ENCODE measurements at regions not wholly inside any gene's neighbourhood (a gene's known extent, or its start where the extent isn't known, plus 50 kb on each side); places are given as distances from the start of the nearest gene placed in this dataset.
"Not testable (repeated sequence)": the region's sequence is repeated elsewhere in the genome, so short reads cannot be mapped to it uniquely, and the experiment has no call there.

DNA sequence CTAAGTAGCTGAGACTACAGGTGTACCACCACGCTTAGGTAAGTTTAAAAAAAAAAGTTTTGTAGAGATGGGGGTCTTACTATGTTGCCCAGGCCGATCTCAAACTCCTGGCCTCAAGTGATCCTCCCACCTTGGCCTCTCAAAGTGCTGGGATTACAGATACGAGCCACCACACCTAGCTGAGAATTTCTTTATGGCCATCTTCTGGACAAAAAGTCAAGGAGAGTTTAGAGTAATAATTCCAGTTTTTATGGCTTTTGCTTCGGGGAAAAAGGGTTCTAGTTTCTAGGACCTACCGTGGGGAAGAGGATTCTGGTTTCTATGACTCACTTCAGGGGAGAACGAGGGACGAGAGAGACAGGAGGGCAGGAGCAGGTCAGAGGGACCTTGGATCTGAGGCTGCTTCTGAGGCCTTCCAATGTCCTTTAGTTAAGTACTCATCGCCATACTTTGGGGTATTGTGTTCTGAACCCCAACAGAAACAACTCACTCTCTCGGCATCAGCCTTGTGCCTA lies 69.3 kb upstream of the IER3 start:
- DNase-seq (ENCODE audit: low read depth): no peak
- Histone ChIP-seq H3K4me3 (ENCODE audit: low read depth, low read length) (no peak overlapping the region), H3K27me3 (ENCODE audit: control insufficient read depth, insufficient read depth, low read length) (no peaks in the 10 kb centered on the region), H3K36me3 (ENCODE audit: control insufficient read depth, insufficient read depth, low read length) (no peaks in the 10 kb centered on the region)
- TF ChIP-seq, protein P1, sequence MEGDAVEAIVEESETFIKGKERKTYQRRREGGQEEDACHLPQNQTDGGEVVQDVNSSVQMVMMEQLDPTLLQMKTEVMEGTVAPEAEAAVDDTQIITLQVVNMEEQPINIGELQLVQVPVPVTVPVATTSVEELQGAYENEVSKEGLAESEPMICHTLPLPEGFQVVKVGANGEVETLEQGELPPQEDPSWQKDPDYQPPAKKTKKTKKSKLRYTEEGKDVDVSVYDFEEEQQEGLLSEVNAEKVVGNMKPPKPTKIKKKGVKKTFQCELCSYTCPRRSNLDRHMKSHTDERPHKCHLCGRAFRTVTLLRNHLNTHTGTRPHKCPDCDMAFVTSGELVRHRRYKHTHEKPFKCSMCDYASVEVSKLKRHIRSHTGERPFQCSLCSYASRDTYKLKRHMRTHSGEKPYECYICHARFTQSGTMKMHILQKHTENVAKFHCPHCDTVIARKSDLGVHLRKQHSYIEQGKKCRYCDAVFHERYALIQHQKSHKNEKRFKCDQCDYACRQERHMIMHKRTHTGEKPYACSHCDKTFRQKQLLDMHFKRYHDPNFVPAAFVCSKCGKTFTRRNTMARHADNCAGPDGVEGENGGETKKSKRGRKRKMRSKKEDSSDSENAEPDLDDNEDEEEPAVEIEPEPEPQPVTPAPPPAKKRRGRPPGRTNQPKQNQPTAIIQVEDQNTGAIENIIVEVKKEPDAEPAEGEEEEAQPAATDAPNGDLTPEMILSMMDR (IDR thresholded peaks at IDR 0.05; ENCODE audit: insufficient read depth, low read length, poor library complexity, severe bottlenecking): no peak

DNA sequence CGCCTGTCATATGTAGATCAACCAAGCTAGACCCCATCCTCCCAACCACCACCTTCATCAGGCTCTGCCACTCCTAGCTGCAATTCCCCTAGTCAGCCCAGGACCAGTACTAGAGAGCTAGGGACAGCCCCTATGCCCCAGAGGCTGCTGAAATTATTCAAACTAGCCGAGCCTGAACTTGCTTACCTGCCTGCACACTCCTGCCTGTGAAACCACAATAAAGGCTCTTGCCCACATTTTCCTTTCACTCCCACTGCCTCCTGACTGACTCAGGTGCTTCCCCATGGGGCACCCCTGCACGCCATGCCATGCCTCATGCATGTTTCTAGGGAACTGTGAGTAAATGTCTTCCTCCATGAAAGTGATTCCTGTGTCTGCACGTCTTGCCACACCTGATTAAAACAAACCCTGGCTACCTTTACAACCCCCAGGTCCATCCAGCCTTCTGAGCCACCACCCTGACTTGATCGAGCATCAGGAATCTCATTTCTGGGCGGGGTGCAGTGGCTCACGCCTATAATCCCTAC lies 66.5 kb upstream of the IER3 start:
- DNase-seq (ENCODE audit: low read depth): no peak
- no peaks in the 10 kb centered on the region for H3K36me3 ChIP-seq (ENCODE audit: control insufficient read depth, insufficient read depth, low read length)
- no peaks in the 10 kb centered on the region for H3K27me3 ChIP-seq (ENCODE audit: control insufficient read depth, insufficient read depth, low read length)
- TF ChIP-seq, protein P1 (IDR thresholded peaks at IDR 0.05; ENCODE audit: insufficient read depth, low read length, poor library complexity, severe bottlenecking): no peak
- H3K4me3 ChIP-seq (ENCODE audit: low read depth, low read length): no peak overlapping the region

DNA sequence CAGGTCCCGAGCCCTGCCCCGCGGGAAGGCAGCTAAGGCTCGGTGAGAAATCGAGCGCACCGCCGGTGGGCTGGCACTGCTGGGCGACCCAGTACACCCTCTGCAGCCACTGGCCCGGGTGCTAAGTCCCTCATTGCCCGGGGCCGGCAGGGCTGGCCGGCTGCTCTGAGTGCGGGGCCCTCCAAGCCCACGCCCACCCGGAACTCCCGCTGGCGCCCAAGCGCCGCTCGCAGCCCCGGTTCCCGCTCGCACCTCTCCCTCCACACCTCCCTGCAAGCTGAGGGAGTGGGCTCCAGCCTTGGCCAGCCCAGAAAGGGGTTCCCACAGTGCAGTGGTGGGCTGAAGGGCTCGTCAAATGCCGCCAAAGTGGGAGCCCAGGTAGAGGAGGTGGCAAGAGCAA lies 63.2 kb upstream of the IER3 start:
- DNase-seq (ENCODE audit: low read depth); H3K27me3 ChIP-seq (ENCODE audit: control insufficient read depth, insufficient read depth, low read length); H3K4me3 ChIP-seq (ENCODE audit: low read depth, low read length); H3K36me3 ChIP-seq (ENCODE audit: control insufficient read depth, insufficient read depth, low read length): not testable (repeated sequence)

DNA sequence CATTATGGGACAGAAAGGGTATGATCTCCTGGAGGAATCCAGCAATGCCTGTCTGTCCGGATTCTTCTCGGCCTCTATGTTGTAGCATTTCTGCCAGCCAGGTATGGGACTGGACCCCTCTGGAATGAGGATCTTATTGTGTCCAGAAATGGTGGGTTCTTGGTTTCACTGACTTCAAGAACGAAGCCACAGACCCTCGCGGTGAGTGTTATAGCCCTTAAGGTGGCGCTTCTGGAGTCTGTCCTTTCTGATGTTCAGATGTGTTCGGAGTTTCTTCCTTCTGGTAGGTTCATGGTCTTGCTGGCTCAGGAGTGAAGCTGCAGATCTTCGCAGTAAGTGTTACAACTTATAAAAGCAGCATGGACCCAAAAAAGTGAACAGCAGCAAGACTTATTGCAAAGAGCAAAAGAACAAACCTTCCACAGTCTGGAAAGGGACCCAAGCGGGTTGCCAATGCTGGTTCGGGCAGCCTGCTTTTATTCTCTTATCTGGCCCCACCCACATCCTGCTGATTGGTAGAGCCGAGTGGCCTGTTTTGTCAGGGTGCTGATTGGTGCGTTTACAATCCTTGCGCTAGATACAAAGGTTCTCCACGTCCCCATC lies 62.3 kb upstream of the IER3 start:
- DNase-seq (ENCODE audit: low read depth): no peak
- H3K36me3 ChIP-seq (ENCODE audit: control insufficient read depth, insufficient read depth, low read length): no peaks in the 10 kb centered on the region
- TF ChIP-seq, protein P1 (IDR thresholded peaks at IDR 0.05; ENCODE audit: insufficient read depth, low read length, poor library complexity, severe bottlenecking): no peak
- no peak overlapping the region for H3K4me3 ChIP-seq (ENCODE audit: low read depth, low read length)
- H3K27me3 ChIP-seq (ENCODE audit: control insufficient read depth, insufficient read depth, low read length): no peaks in the 10 kb centered on the region

DNA sequence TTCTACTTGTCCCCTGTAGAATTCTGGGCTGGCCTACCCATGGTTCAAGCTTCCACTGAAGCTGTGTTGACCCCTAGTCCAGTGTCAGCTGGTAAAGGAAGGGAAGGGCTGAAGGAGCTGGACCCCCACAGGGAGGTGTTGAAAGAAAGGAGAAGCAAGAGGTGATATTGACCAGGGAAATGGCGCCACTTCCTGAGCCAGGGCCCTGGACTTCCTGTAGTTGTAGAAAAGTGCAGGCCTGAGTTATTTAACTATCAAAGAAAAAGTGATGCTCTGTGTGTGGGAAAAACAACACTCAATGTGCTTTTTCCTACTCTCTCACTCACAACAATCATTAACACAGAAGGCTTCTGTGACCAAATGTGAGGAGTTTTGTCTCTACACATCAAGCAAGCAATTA lies 60.0 kb upstream of the IER3 start:
- Histone ChIP-seq H3K27me3 (ENCODE audit: control insufficient read depth, insufficient read depth, low read length) (no peaks in the 10 kb centered on the region), H3K4me3 (ENCODE audit: low read depth, low read length) (no peak overlapping the region), H3K36me3 (ENCODE audit: control insufficient read depth, insufficient read depth, low read length) (no peaks in the 10 kb centered on the region)
- DNase-seq (ENCODE audit: low read depth): no peak
- TF ChIP-seq, protein P1 (IDR thresholded peaks at IDR 0.05; ENCODE audit: insufficient read depth, low read length, poor library complexity, severe bottlenecking): no peak

DNA sequence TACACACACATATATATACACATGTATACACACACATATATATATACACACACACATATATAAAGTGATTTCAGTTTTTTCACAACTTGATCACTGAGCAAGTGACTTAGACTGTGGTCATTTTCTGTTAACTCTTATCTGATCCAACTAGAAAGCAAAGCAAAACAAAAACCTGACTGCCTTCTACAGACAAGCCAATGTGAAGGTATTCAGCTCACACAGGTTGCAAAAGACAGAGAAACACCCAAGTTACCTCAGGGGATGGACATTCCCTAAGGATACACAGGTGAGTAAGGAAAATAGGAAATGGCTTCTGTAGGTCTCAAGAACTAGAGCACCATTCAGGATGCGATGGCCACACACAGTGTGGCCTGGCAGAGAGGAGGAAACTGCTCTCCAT lies 58.4 kb upstream of the IER3 start:
- Histone ChIP-seq H3K27me3 (ENCODE audit: control insufficient read depth, insufficient read depth, low read length) (no peaks in the 10 kb centered on the region), H3K4me3 (ENCODE audit: low read depth, low read length) (no peak overlapping the region), H3K36me3 (ENCODE audit: control insufficient read depth, insufficient read depth, low read length) (no peaks in the 10 kb centered on the region)
- TF ChIP-seq, protein P1 (IDR thresholded peaks at IDR 0.05; ENCODE audit: insufficient read depth, low read length, poor library complexity, severe bottlenecking): no peak
- no peak for DNase-seq (ENCODE audit: low read depth)
